GM23338 (cell line): ENCODE measurements at regions not wholly inside any gene's neighbourhood (a gene's known extent, or its start where the extent isn't known, plus 50 kb on each side); places are given as distances from the start of the nearest gene placed in this dataset.

Experiments
- ATAC-seq: fragments of 200-7000 bp; cut with Tn5 transposase; 3 replicates; pipeline ENCODE4 v1.9.1; 2020
- DNase-seq: peaks from one replicate; pipeline ENCODE4 v3.0.0-alpha.2; 2015; ENCODE audit warnings: low spot score
- H2AFZ ChIP-seq: fragments of 200-600 bp; sonication (generic); 2 replicates; pipeline ENCODE4 v1.8.0; 2016; ENCODE audit warnings: antibody characterized with exemption, mild to moderate bottlenecking, moderate library complexity
- H3F3A ChIP-seq: fragments of 200-600 bp; sonication (generic); replicated peaks from 2 replicates; pipeline ENCODE4 v1.8.0; 2017; ENCODE audit warnings: antibody characterized with exemption, mixed run types, low read depth
- H3K27ac ChIP-seq: fragments of 200-600 bp; sonication (generic); 2 replicates; pipeline ENCODE4 v1.6.1; 2016; ENCODE audit warnings: low read depth
- H3K27me3 ChIP-seq: fragments of 200-600 bp; sonication (generic); 2 replicates; pipeline ENCODE4 v1.8.0; 2016; ENCODE audit warnings: mild to moderate bottlenecking, mixed run types, moderate library complexity; ENCODE audit not compliant: insufficient read depth
- H3K36me3 ChIP-seq: fragments of 200-600 bp; sonication (generic); 2 replicates; pipeline ENCODE4 v1.8.0; 2016; ENCODE audit warnings: mild to moderate bottlenecking; ENCODE audit not compliant: insufficient read depth
- H3K4me1 ChIP-seq: fragments of 200-600 bp; sonication (generic); 2 replicates; pipeline ENCODE4 v1.8.0; 2016; ENCODE audit warnings: mild to moderate bottlenecking, moderate library complexity; ENCODE audit not compliant: insufficient read depth
- H3K4me2 ChIP-seq: fragments of 200-600 bp; sonication (generic); 2 replicates; pipeline ENCODE4 v1.7.1; 2017; ENCODE audit warnings: mixed run types
- H3K4me3 ChIP-seq: fragments of 200-600 bp; sonication (generic); 2 replicates; pipeline ENCODE4 v1.6.1; 2016; ENCODE audit warnings: mixed run types
- H3K79me2 ChIP-seq: fragments of 200-600 bp; sonication (generic); replicated peaks from 2 replicates; pipeline ENCODE4 v1.8.0; 2017; ENCODE audit warnings: mild to moderate bottlenecking; ENCODE audit not compliant: insufficient read depth
- H3K9me2 ChIP-seq: fragments of 200-600 bp; sonication (generic); 2 replicates; pipeline ENCODE4 v1.8.0; 2017; ENCODE audit not compliant: insufficient read depth
- H4K20me1 ChIP-seq: fragments of 200-600 bp; sonication (generic); replicated peaks from 2 replicates; pipeline ENCODE4 v1.8.0; 2017; ENCODE audit warnings: mild to moderate bottlenecking; ENCODE audit not compliant: insufficient read depth
- H3K27ac Mint-ChIP-seq: 2 replicates; pipeline ENCODE4 v1.8.0; 2020; ENCODE audit warnings: inconsistent platforms, mild to moderate bottlenecking, moderate library complexity, mixed read lengths
- H3K27me3 Mint-ChIP-seq: 3 replicates; pipeline ENCODE4 v1.8.0; 2022; ENCODE audit warnings: low read depth, mild to moderate bottlenecking, moderate library complexity, mixed read lengths, inconsistent platforms; ENCODE audit not compliant: insufficient read depth, poor library complexity
- H3K36me3 Mint-ChIP-seq: 3 replicates; pipeline ENCODE4 v1.8.0; 2021; ENCODE audit warnings: low read depth, mild to moderate bottlenecking, inconsistent platforms, moderate library complexity, mixed read lengths
- H3K4me1 Mint-ChIP-seq: 3 replicates; pipeline ENCODE4 v1.8.0; 2020; ENCODE audit warnings: mild to moderate bottlenecking, inconsistent platforms, mixed read lengths
- H3K4me3 Mint-ChIP-seq: 3 replicates; pipeline ENCODE4 v1.8.0; 2021; ENCODE audit warnings: moderate library complexity, mild to moderate bottlenecking, inconsistent platforms, mixed read lengths
- H3K9me3 Mint-ChIP-seq: 3 replicates; pipeline ENCODE4 v1.8.0; 2020; ENCODE audit warnings: moderate library complexity, mild to moderate bottlenecking, inconsistent platforms, mixed read lengths
- JUNB ChIP-seq: IDR thresholded peaks from one replicate; pipeline ENCODE4 v1.6.1; 2016; ENCODE audit warnings: antibody characterized with exemption; ENCODE audit not compliant: unreplicated experiment
- NANOG ChIP-seq: IDR thresholded peaks from 2 replicates; pipeline ENCODE4 v1.6.1; 2016; ENCODE audit warnings: antibody characterized with exemption, borderline replicate concordance
- POLR2AphosphoS5 ChIP-seq: IDR thresholded peaks from 2 replicates; pipeline ENCODE4 v1.6.1; 2016; ENCODE audit warnings: antibody characterized with exemption, low read depth
- ZNF114 ChIP-seq: fragments of 250-450 bp; sonication (Bioruptor Pico); IDR thresholded peaks from 2 replicates; pipeline ENCODE4 v1.5.0; 2020; ENCODE audit warnings: mild to moderate bottlenecking, moderate library complexity
- ZNF331 ChIP-seq: fragments of 250-450 bp; sonication (Bioruptor Pico); IDR thresholded peaks from 2 replicates; pipeline ENCODE4 v1.5.0; 2020; ENCODE audit warnings: low read depth, mild to moderate bottlenecking, moderate library complexity
- TF ChIP-seq, protein P1 (sequence below): fragments of 250-450 bp; sonication (Bioruptor Pico); IDR thresholded peaks from 2 replicates; pipeline ENCODE4 v1.5.0; 2020; ENCODE audit warnings: mild to moderate bottlenecking, moderate library complexity

DNA sequence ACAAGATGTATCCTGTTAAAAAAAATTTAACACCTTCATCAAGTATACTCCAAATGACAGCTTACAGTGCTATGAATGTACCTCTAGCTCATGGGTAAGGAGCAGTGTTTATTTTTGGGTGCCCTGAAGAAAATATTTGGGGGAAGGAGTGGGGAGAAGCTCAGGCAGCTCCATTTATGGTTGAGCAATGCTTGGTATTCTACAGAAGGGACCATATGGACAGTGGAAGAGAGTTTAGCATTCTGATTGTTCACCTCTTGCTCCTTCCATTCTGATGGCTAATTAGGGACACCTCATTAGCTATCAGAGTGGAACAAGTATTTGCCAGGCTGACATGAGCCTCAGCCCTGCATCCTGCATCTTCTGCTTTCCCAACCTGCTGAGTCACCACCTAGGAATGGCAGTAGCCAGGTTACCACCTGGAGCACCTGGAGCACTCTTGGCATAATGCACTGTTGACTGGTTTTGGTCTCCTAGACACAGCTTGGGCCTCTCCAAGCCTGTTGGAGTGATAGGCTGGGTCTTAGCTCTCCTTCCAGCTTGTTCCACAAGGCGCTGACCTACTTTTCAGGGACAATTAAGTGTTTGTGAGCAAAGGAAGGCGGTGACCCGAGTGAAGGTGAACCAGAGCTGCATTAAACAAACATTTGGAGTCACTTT, 62.0 kb upstream of the MACF1 start:
- Histone ChIP-seq H3K27me3 (no peaks in the 10 kb centered on the region), H3K36me3 (no peaks in the 10 kb centered on the region), H3K27ac (peak overlapping the region; percentile 99), H4K20me1 (no peaks in the 10 kb centered on the region), H3K4me1 (peaks cover 39% of the 10 kb centered on the region), H3K9me2 (no peaks in the 10 kb centered on the region), H3K4me3 (peak overlapping the region; percentile 18; the same call in 1 of the 2 replicates), H3K79me2 (peaks cover 90% of the 10 kb centered on the region), H3K4me2 (peak overlapping the region; percentile 53), H2AFZ (no peak overlapping the region), H3F3A (peaks cover 16% of the 10 kb centered on the region)
- Mint-ChIP-seq H3K4me1 (peaks cover 50% of the 10 kb centered on the region), H3K27me3 (peaks cover 2% of the 10 kb centered on the region), H3K36me3 (peaks cover 7% of the 10 kb centered on the region; the same call in 1 of the 3 replicates), H3K27ac (peak overlapping the region; percentile 81), H3K9me3 (no peaks in the 10 kb centered on the region), H3K4me3 (peak overlapping the region; percentile 16; the same call in 2 of the 3 replicates)
- peak; percentile 78 for DNase-seq
- ATAC-seq = peak; percentile 65
- TF ChIP-seq ZNF114 (CRISPR knock-in tag) (0 out of 2 replicates have a peak, but pooled peaks have one; percentile 42), NANOG (no peak), ZNF331 (CRISPR knock-in tag) (no peak), POLR2AphosphoS5 (no peak)
- TF ChIP-seq, protein P1, sequence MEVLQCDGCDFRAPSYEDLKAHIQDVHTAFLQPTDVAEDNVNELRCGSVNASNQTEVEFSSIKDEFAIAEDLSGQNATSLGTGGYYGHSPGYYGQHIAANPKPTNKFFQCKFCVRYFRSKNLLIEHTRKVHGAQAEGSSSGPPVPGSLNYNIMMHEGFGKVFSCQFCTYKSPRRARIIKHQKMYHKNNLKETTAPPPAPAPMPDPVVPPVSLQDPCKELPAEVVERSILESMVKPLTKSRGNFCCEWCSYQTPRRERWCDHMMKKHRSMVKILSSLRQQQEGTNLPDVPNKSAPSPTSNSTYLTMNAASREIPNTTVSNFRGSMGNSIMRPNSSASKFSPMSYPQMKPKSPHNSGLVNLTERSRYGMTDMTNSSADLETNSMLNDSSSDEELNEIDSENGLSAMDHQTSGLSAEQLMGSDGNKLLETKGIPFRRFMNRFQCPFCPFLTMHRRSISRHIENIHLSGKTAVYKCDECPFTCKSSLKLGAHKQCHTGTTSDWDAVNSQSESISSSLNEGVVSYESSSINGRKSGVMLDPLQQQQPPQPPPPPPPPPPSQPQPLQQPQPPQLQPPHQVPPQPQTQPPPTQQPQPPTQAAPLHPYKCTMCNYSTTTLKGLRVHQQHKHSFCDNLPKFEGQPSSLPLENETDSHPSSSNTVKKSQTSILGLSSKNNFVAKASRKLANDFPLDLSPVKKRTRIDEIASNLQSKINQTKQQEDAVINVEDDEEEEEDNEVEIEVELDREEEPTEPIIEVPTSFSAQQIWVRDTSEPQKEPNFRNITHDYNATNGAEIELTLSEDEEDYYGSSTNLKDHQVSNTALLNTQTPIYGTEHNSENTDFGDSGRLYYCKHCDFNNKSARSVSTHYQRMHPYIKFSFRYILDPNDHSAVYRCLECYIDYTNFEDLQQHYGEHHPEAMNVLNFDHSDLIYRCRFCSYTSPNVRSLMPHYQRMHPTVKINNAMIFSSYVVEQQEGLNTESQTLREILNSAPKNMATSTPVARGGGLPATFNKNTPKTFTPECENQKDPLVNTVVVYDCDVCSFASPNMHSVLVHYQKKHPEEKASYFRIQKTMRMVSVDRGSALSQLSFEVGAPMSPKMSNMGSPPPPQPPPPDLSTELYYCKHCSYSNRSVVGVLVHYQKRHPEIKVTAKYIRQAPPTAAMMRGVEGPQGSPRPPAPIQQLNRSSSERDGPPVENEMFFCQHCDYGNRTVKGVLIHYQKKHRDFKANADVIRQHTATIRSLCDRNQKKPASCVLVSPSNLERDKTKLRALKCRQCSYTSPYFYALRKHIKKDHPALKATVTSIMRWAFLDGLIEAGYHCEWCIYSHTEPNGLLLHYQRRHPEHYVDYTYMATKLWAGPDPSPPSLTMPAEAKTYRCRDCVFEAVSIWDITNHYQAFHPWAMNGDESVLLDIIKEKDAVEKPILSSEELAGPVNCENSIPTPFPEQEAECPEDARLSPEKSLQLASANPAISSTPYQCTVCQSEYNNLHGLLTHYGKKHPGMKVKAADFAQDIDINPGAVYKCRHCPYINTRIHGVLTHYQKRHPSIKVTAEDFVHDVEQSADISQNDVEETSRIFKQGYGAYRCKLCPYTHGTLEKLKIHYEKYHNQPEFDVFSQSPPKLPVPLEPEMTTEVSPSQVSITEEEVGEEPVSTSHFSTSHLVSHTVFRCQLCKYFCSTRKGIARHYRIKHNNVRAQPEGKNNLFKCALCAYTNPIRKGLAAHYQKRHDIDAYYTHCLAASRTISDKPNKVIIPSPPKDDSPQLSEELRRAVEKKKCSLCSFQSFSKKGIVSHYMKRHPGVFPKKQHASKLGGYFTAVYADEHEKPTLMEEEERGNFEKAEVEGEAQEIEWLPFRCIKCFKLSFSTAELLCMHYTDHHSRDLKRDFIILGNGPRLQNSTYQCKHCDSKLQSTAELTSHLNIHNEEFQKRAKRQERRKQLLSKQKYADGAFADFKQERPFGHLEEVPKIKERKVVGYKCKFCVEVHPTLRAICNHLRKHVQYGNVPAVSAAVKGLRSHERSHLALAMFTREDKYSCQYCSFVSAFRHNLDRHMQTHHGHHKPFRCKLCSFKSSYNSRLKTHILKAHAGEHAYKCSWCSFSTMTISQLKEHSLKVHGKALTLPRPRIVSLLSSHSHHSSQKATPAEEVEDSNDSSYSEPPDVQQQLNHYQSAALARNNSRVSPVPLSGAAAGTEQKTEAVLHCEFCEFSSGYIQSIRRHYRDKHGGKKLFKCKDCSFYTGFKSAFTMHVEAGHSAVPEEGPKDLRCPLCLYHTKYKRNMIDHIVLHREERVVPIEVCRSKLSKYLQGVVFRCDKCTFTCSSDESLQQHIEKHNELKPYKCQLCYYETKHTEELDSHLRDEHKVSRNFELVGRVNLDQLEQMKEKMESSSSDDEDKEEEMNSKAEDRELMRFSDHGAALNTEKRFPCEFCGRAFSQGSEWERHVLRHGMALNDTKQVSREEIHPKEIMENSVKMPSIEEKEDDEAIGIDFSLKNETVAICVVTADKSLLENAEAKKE (CRISPR knock-in tag) = peak; percentile 90

DNA sequence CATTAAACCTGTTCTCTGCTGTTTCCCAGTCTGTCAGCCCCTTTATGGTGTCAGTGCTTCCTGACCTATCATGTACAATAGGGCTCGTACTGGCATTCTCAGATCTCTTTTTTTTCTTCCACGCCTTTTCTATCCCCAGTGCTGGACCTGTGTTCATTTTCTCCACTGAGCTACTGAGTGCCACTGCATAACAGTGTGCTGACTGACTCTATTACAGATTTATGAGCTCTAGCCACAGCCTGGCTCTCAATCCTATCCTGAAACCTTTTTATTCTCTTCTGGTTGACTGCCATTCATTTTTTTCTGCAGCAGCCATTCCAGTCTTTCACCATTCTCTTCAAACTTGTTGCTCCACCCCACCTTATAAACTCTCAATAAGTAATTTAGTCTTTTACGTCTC, 59.6 kb upstream of the MACF1 start:
- Histone ChIP-seq H3K9me2 (no peaks in the 10 kb centered on the region), H3K79me2 (peaks cover 90% of the 10 kb centered on the region), H3K27ac (peak overlapping the region; percentile 52), H3K27me3 (no peaks in the 10 kb centered on the region), H3K36me3 (no peaks in the 10 kb centered on the region), H2AFZ (no peak overlapping the region), H3K4me2 (no peak overlapping the region), H3K4me3 (no peak overlapping the region), H4K20me1 (no peaks in the 10 kb centered on the region), H3K4me1 (peaks cover 59% of the 10 kb centered on the region), H3F3A (peaks cover 15% of the 10 kb centered on the region)
- Mint-ChIP-seq H3K4me3 (no peak overlapping the region), H3K36me3 (peaks cover 7% of the 10 kb centered on the region; the same call in 1 of the 3 replicates), H3K4me1 (peaks cover 69% of the 10 kb centered on the region), H3K27ac (peak overlapping the region; percentile 17; the same call in 1 of the 2 replicates), H3K9me3 (no peaks in the 10 kb centered on the region), H3K27me3 (peaks cover 2% of the 10 kb centered on the region)
- DNase-seq (no peak), ATAC-seq (no peak)
- TF ChIP-seq, protein P1 (CRISPR knock-in tag) = no peak
- no peak for TF ChIP-seq JUNB
- TF ChIP-seq POLR2AphosphoS5 = no peak
